Suprapubic skin (tissue), 4 donors: ENCODE measurements at regions not wholly inside any gene's neighbourhood (a gene's known extent, or its start where the extent isn't known, plus 50 kb on each side); places are given as distances from the start of the nearest gene placed in this dataset.
"Not testable (repeated sequence)": the region's sequence is repeated elsewhere in the genome, so short reads cannot be mapped to it uniquely, and the experiment has no call there.

Experiments used
- DNase-seq, 2 donors: peaks; one replicate each; pipeline ENCODE4 v3.0.0-alpha.2; 2019; ENCODE audit warnings: low spot score in 2 of 2
- H3K27ac ChIP-seq: fragments of 200-600 bp; sonication (generic); one replicate; pipeline ENCODE4 v1.5.1; 2019
- H3K27me3 ChIP-seq: fragments of 200-600 bp; sonication (generic); one replicate; pipeline ENCODE4 v1.5.1; 2019
- H3K36me3 ChIP-seq: fragments of 200-600 bp; sonication (generic); one replicate; pipeline ENCODE4 v1.5.1; 2019
- H3K4me1 ChIP-seq: fragments of 200-600 bp; sonication (generic); one replicate; pipeline ENCODE4 v1.5.1; 2019
- H3K4me3 ChIP-seq: fragments of 200-600 bp; sonication (generic); one replicate; pipeline ENCODE4 v1.5.1; 2019; ENCODE audit warnings: mild to moderate bottlenecking
- H3K9me3 ChIP-seq: fragments of 200-600 bp; sonication (generic); one replicate; pipeline ENCODE4 v1.5.1; 2019
- CTCF ChIP-seq, 2 donors: fragments of 200-600 bp in 1 of 2; fragments of 450-650 bp in 1 of 2; sonication (generic) in 1 of 2; IDR thresholded peaks; one replicate each; pipeline ENCODE4 v1.5.1; 2016 to 2019; ENCODE audit warnings: antibody characterized with exemption in 2 of 2, mild to moderate bottlenecking in 1 of 2, moderate library complexity in 1 of 2
- EP300 ChIP-seq: sonication (generic); formaldehyde crosslinking; IDR thresholded peaks from one replicate; pipeline ENCODE4 v1.6.1; 2017; ENCODE audit warnings: antibody characterized with exemption
- POLR2A ChIP-seq, 2 donors: fragments of 450-650 bp; IDR thresholded peaks; one replicate each; pipeline ENCODE4 v1.6.1; 2017; ENCODE audit warnings: antibody characterized with exemption in 2 of 2, mild to moderate bottlenecking in 2 of 2, moderate library complexity in 2 of 2
- POLR2AphosphoS5 ChIP-seq, 3 donors: sonication (generic); formaldehyde crosslinking; IDR thresholded peaks; one replicate each; pipeline ENCODE4 v1.6.1; 2017; ENCODE audit warnings: antibody characterized with exemption in 3 of 3
- WGBS: methylation state at CpG from one replicate; pipeline ENCODE4 v1.1.5; 2018; 5-methylcytosine and 5-hydroxymethylcytosine counted together

- no peaks in the 10 kb centered on the region for H3K4me1 ChIP-seq
- H3K27ac ChIP-seq = no peak overlapping the region
- peaks cover 4% of the 10 kb centered on the region for H3K27me3 ChIP-seq
- TF ChIP-seq CTCF (IDR thresholded peaks at IDR 0.05) = no peak
- no peak for TF ChIP-seq POLR2AphosphoS5 (IDR thresholded peaks at IDR 0.05)
- TF ChIP-seq POLR2A (IDR thresholded peaks at IDR 0.05) = no peak
- no peak for TF ChIP-seq EP300
- H3K4me3 ChIP-seq = no peak overlapping the region
- H3K9me3 ChIP-seq = no peaks in the 10 kb centered on the region
- H3K36me3 ChIP-seq = no peaks in the 10 kb centered on the region
- no peak for DNase-seq
- WGBS = 82% methylated on average over 7 of the region's 7 CpGs
Measured at GRCh38 chr15:93348711-93349545, 259.9 kb upstream of the RGMA start.

GRCh38 chr15:93347986-93348385, 259.0 kb upstream of the RGMA start:
- no peaks in the 10 kb centered on the region for H3K9me3 ChIP-seq
- H3K36me3 ChIP-seq = no peaks in the 10 kb centered on the region
- H3K4me3 ChIP-seq = no peak overlapping the region
- peaks cover 4% of the 10 kb centered on the region for H3K27me3 ChIP-seq
- no peaks in the 10 kb centered on the region for H3K4me1 ChIP-seq
- TF ChIP-seq EP300 (no peak), POLR2A (IDR thresholded peaks at IDR 0.05) (no peak), POLR2AphosphoS5 (IDR thresholded peaks at IDR 0.05) (no peak), CTCF (IDR thresholded peaks at IDR 0.05) (no peak)
- no peak for DNase-seq
- no peak overlapping the region for H3K27ac ChIP-seq
- WGBS = 76% methylated on average over 1 of the region's 1 CpG

- Histone ChIP-seq H3K4me1 (no peaks in the 10 kb centered on the region), H3K36me3 (no peaks in the 10 kb centered on the region), H3K27me3 (no peaks in the 10 kb centered on the region), H3K9me3 (no peaks in the 10 kb centered on the region), H3K4me3 (no peak overlapping the region), H3K27ac (no peak overlapping the region)
- 77% methylated on average over 6 of the region's 6 CpGs for WGBS
- TF ChIP-seq EP300 = no peak
- no peak for TF ChIP-seq POLR2A (IDR thresholded peaks at IDR 0.05)
- TF ChIP-seq CTCF (IDR thresholded peaks at IDR 0.05) = no peak
- TF ChIP-seq POLR2AphosphoS5 (IDR thresholded peaks at IDR 0.05) = no peak
- DNase-seq = no peak
Measured at GRCh38 chr15:93345981-93346380, 257.0 kb upstream of the RGMA start.

GRCh38 chr15:93343402-93343801, 254.4 kb upstream of the RGMA start:
- not testable (repeated sequence) for H3K4me3 ChIP-seq

GRCh38 chr15:93341164-93341563, 252.2 kb upstream of the RGMA start:
- Histone ChIP-seq H3K27me3 (no peaks in the 10 kb centered on the region), H3K4me1 (no peaks in the 10 kb centered on the region), H3K36me3 (no peaks in the 10 kb centered on the region), H3K9me3 (no peaks in the 10 kb centered on the region), H3K27ac (no peak overlapping the region), H3K4me3 (no peak overlapping the region)
- whole genome bisulfite sequencing = 89% methylated on average over 4 of the region's 4 CpGs
- DNase-seq = no peak
- TF ChIP-seq POLR2A (IDR thresholded peaks at IDR 0.05) (no peak), POLR2AphosphoS5 (IDR thresholded peaks at IDR 0.05) (no peak), EP300 (no peak)

More at GRCh38 chr15:93343402-93343801, 254.4 kb upstream of the RGMA start:
- H3K36me3 ChIP-seq, H3K9me3 ChIP-seq, H3K4me1 ChIP-seq, H3K27me3 ChIP-seq, DNase-seq, H3K27ac ChIP-seq: not testable (repeated sequence)
- 91% methylated on average over 5 of the region's 5 CpGs for WGBS

- H3K27me3 ChIP-seq = no peaks in the 10 kb centered on the region
- WGBS = 64% methylated on average over 2 of the region's 2 CpGs
- TF ChIP-seq POLR2AphosphoS5 (IDR thresholded peaks at IDR 0.05) (no peak), CTCF (IDR thresholded peaks at IDR 0.05) (no peak), POLR2A (IDR thresholded peaks at IDR 0.05) (no peak), EP300 (no peak)
- no peaks in the 10 kb centered on the region for H3K9me3 ChIP-seq
- no peak for DNase-seq
- H3K4me3 ChIP-seq = no peak overlapping the region
- no peaks in the 10 kb centered on the region for H3K36me3 ChIP-seq
- H3K4me1 ChIP-seq = no peaks in the 10 kb centered on the region
- H3K27ac ChIP-seq = no peak overlapping the region
Measured at GRCh38 chr15:93340406-93340805, 251.4 kb upstream of the RGMA start.
